ENCODE measurements at regions not wholly inside any gene's neighbourhood (a gene's known extent, or its start where the extent isn't known, plus 50 kb on each side); places are given as distances from the start of the nearest gene placed in this dataset.
A peak's percentile ranks its signal among the peaks of the same experiment; 100 is the strongest.
"Not testable (repeated sequence)": the region's sequence is repeated elsewhere in the genome, so short reads cannot be mapped to it uniquely, and the experiment has no call there.

GRCh38 chr14:59022144-59022543, 166.3 kb upstream of the DAAM1 start:
- no peak for TF ChIP-seq CTCF (IDR thresholded peaks at IDR 0.05)
- TF ChIP-seq POLR2AphosphoS5 (IDR thresholded peaks at IDR 0.05) = no peak
- no peak for TF ChIP-seq EP300 (IDR thresholded peaks at IDR 0.05)
- no peak for TF ChIP-seq POLR2A (IDR thresholded peaks at IDR 0.05)
- H3K27me3 ChIP-seq = no peaks in the 10 kb centered on the region
- intact Hi-C loops (cut with DNase I) = loop anchor here (10.0 kb wide), 1 partner anchor 387 kb away; the partner anchor contains the start of gene DACT1
- 79 to 85% methylated on average over 4 of the region's 4 CpGs for WGBS, 2 donors
- H3K9me3 ChIP-seq = no peaks in the 10 kb centered on the region
- no peaks in the 10 kb centered on the region for H3K36me3 ChIP-seq
- peaks cover 0 to 4% (median 1%) of the 10 kb centered on the region in 4 donors for H3K4me1 ChIP-seq
- H3K4me3 ChIP-seq = no peak overlapping the region
- DNase-seq = no peak
- H3K27ac ChIP-seq = no peak overlapping the region

- Histone ChIP-seq H3K4me1 (peaks cover 0 to 10% (median 5%) of the 10 kb centered on the region in 4 donors), H3K36me3 (no peaks in the 10 kb centered on the region), H3K9me3 (no peaks in the 10 kb centered on the region), H3K4me3 (no peak overlapping the region), H3K27me3 (no peaks in the 10 kb centered on the region), H3K27ac (no peak overlapping the region)
- TF ChIP-seq POLR2AphosphoS5 (IDR thresholded peaks at IDR 0.05) (no peak), EP300 (IDR thresholded peaks at IDR 0.05) (no peak), POLR2A (IDR thresholded peaks at IDR 0.05) (no peak)
- DNase-seq = no peak
- intact Hi-C loops (cut with DNase I) = loop anchor here (10.0 kb wide), 1 partner anchor 391 kb away; the partner anchor contains the start of gene DACT1
- 92 to 95% methylated on average over 2 of the region's 2 CpGs for WGBS, 2 donors
These were observed 162.4 kb upstream of the DAAM1 start for GRCh38 chr14:59026081-59026480.

- not testable (repeated sequence) for H3K27me3 ChIP-seq, H3K9me3 ChIP-seq, H3K27ac ChIP-seq, H3K36me3 ChIP-seq, DNase-seq, H3K4me3 ChIP-seq
- 96 to 98% methylated on average over 1 of the region's 1 CpG for WGBS, 2 donors
- H3K4me1 ChIP-seq = peaks cover 0 to 10% (median 5%) of the 10 kb centered on the region in 4 donors
- intact Hi-C loops (cut with DNase I) = loop anchor here (10.0 kb wide), 1 partner anchor 392 kb away; the partner anchor contains the start of gene DACT1
These were observed 161.8 kb upstream of the DAAM1 start for GRCh38 chr14:59026640-59027039.

- no peaks in the 10 kb centered on the region for H3K9me3 ChIP-seq
- DNase-seq = peak; percentile 70
- intact Hi-C loops (cut with DNase I) = loop anchor here (10.0 kb wide), 1 partner anchor 394 kb away; the partner anchor contains the start of gene DACT1
- no peak overlapping the region for H3K27ac ChIP-seq
- TF ChIP-seq EP300 (IDR thresholded peaks at IDR 0.05) (no peak), POLR2A (IDR thresholded peaks at IDR 0.05) (no peak), CTCF (IDR thresholded peaks at IDR 0.05) (peak in 3 of 4 experiments; percentile 48 to 78 (median 57))
- no peak overlapping the region for H3K4me3 ChIP-seq
- no peaks in the 10 kb centered on the region for H3K27me3 ChIP-seq
- WGBS, 2 donors = 1 to 3% methylated on average over 5 of the region's 5 CpGs
- no peaks in the 10 kb centered on the region for H3K36me3 ChIP-seq
- peaks cover 0 to 10% (median 5%) of the 10 kb centered on the region in 4 donors for H3K4me1 ChIP-seq
These were observed 159.8 kb upstream of the DAAM1 start for GRCh38 chr14:59028476-59029202.

GRCh38 chr14:59032826-59033225, 155.6 kb upstream of the DAAM1 start:
- Histone ChIP-seq H3K9me3 (no peaks in the 10 kb centered on the region), H3K36me3 (no peaks in the 10 kb centered on the region), H3K4me1 (peaks cover 0 to 10% (median 5%) of the 10 kb centered on the region in 4 donors), H3K4me3 (no peak overlapping the region), H3K27me3 (no peaks in the 10 kb centered on the region), H3K27ac (no peak overlapping the region)
- TF ChIP-seq POLR2AphosphoS5 (IDR thresholded peaks at IDR 0.05) = no peak
- no peak for TF ChIP-seq POLR2A (IDR thresholded peaks at IDR 0.05)
- TF ChIP-seq EP300 (IDR thresholded peaks at IDR 0.05) = no peak
- TF ChIP-seq CTCF (IDR thresholded peaks at IDR 0.05) = no peak
- intact Hi-C loops (cut with DNase I) = no loop called here
- DNase-seq = no peak
